ENCODE measurements at regions not wholly inside any gene's neighbourhood (a gene's known extent, or its start where the extent isn't known, plus 50 kb on each side); places are given as distances from the start of the nearest gene placed in this dataset.

GRCh38 chr7:121547544-121548092, 151.5 kb upstream of the FAM3C start:
- WGBS, 2 donors, result 0% methylated on average over 3 of the region's 3 CpGs

GRCh38 chr7:121546632-121547543, 150.8 kb upstream of the FAM3C start:
- DNase-seq (no peak), ATAC-seq (peak; percentile 31)
- Histone ChIP-seq H3K27ac (no peak overlapping the region), H3K9me3 (no peaks in the 10 kb centered on the region), H3K4me3 (no peak overlapping the region), H3K4me1 (peaks cover 28% of the 10 kb centered on the region), H3K27me3 (no peaks in the 10 kb centered on the region), H3K36me3 (replicated peaks in 1 of 2; ENCODE audit: insufficient read depth in 1 of 2, low read depth in 2 of 2) (no peaks in the 10 kb centered on the region)
- no peak for TF ChIP-seq POLR2A (IDR thresholded peaks at IDR 0.05)
- no peak for TF ChIP-seq CTCF (IDR thresholded peaks at IDR 0.05)
- WGBS, 2 donors, result 45 to 49% methylated on average over 4 of the region's 4 CpGs
- intact Hi-C loops (cut with DNase I), result loop anchor here (5.0 kb wide), 1 partner anchor 180 kb away; no protein-coding TSS in a partner anchor

More at GRCh38 chr7:121547544-121548092, 151.5 kb upstream of the FAM3C start:
- intact Hi-C loops (cut with DNase I), result loop anchor here (5.0 kb wide), 1 partner anchor 180 kb away; no protein-coding TSS in a partner anchor
- Histone ChIP-seq H3K36me3 (replicated peaks in 1 of 2; ENCODE audit: insufficient read depth in 1 of 2, low read depth in 2 of 2) (no peaks in the 10 kb centered on the region), H3K4me3 (no peak overlapping the region), H3K27ac (no peak overlapping the region), H3K27me3 (no peaks in the 10 kb centered on the region), H3K4me1 (peaks cover 28% of the 10 kb centered on the region), H3K9me3 (no peaks in the 10 kb centered on the region)
- DNase-seq, result peak in 1 of 4 donors; percentile 19
- ATAC-seq, result peak; percentile 95
- no peak for TF ChIP-seq POLR2A (IDR thresholded peaks at IDR 0.05)
- peak in 6 of 7 experiments; percentile 59 to 87 (median 76) for TF ChIP-seq CTCF (IDR thresholded peaks at IDR 0.05)

- 41 to 58% methylated on average over 2 of the region's 2 CpGs for WGBS, 2 donors
- ATAC-seq, result peak; percentile 43
These were observed 149.3 kb upstream of the FAM3C start for GRCh38 chr7:121545418-121545817.

GRCh38 chr7:121544726-121545125, 148.6 kb upstream of the FAM3C start:
- intact Hi-C loops (cut with DNase I), result loop anchor here (5.0 kb wide), 1 partner anchor 177 kb away; no protein-coding TSS in a partner anchor
- Histone ChIP-seq H3K36me3 (replicated peaks in 1 of 2; ENCODE audit: insufficient read depth in 1 of 2, low read depth in 2 of 2) (no peaks in the 10 kb centered on the region), H3K27ac (no peak overlapping the region), H3K4me1 (peaks cover 28% of the 10 kb centered on the region), H3K4me3 (no peak overlapping the region), H3K9me3 (no peaks in the 10 kb centered on the region), H3K27me3 (no peaks in the 10 kb centered on the region)
- ATAC-seq, result no peak
- WGBS, 2 donors, result 59 to 69% methylated on average over 2 of the region's 2 CpGs
- TF ChIP-seq CTCF (IDR thresholded peaks at IDR 0.05) (no peak), POLR2A (IDR thresholded peaks at IDR 0.05) (no peak)
- no peak for DNase-seq

More at GRCh38 chr7:121545418-121545817, 149.3 kb upstream of the FAM3C start:
- H3K36me3 ChIP-seq (replicated peaks in 1 of 2; ENCODE audit: insufficient read depth in 1 of 2, low read depth in 2 of 2), result no peaks in the 10 kb centered on the region
- H3K4me3 ChIP-seq, result no peak overlapping the region
- TF ChIP-seq CTCF (IDR thresholded peaks at IDR 0.05) (no peak), POLR2A (IDR thresholded peaks at IDR 0.05) (no peak)
- peak overlapping the region in 3 of 4 donors; percentile 7 to 16 (median 8) for H3K27ac ChIP-seq
- H3K4me1 ChIP-seq, result peaks cover 28% of the 10 kb centered on the region
- intact Hi-C loops (cut with DNase I), result loop anchor here (5.0 kb wide), 1 partner anchor 178 kb away; no protein-coding TSS in a partner anchor
- DNase-seq, result peak in 1 of 4 donors; percentile 23
- no peaks in the 10 kb centered on the region for H3K9me3 ChIP-seq
- no peaks in the 10 kb centered on the region for H3K27me3 ChIP-seq

Measured in body of pancreas (tissue), 4 donors.